SK-N-SH (cell line): ENCODE measurements at regions not wholly inside any gene's neighbourhood (a gene's known extent, or its start where the extent isn't known, plus 50 kb on each side); places are given as distances from the start of the nearest gene placed in this dataset.

Source experiments
- CTCF ChIA-PET: fragments of 300-600, 350-600 bp; formaldehyde crosslinking; extraction: SDS; loops from one replicate; lab custom pipeline; 2021; lab: Yijun Ruan, JAX
- POLR2A ChIA-PET: fragments of 350-600 bp; sonication (Branson Sonifier 250); formaldehyde crosslinking; extraction: SDS; loops from one replicate; lab custom pipeline; 2020; ENCODE audit warnings: antibody characterized with exemption, inconsistent platforms; lab: Yijun Ruan, JAX
- DNase-seq: peaks from one replicate; pipeline ENCODE4 v3.0.0; 2012
- H2AFZ ChIP-seq: fragments of 200-600 bp; sonication (generic); 2 replicates; pipeline ENCODE4 v1.8.1; 2016; ENCODE audit warnings: antibody characterized with exemption, mild to moderate bottlenecking, low read depth
- H3F3A ChIP-seq: fragments of 200-600 bp; sonication (generic); replicated peaks from 2 replicates; pipeline ENCODE3; 2016; ENCODE audit warnings: antibody characterized with exemption, mild to moderate bottlenecking; ENCODE audit not compliant: insufficient read depth
- H3K27ac ChIP-seq, 2 experiments: fragments of 200-500 bp in 1 of 2; fragments of 200-600 bp in 1 of 2; sonication (Bioruptor generic) in 1 of 2; sonication (generic), shearing (Covaris generic) in 1 of 2; 2 replicates each; pipeline versions ENCODE4 v1.5.1 to v1.6.1; 2014 to 2016; ENCODE audit warnings: low read depth in 2 of 2, inconsistent platforms in 1 of 2, low read length in 1 of 2, mild to moderate bottlenecking in 1 of 2, mixed read lengths in 1 of 2
- H3K27me3 ChIP-seq: fragments of 200-600 bp; sonication (generic), shearing (Covaris generic); 2 replicates; pipeline ENCODE4 v1.6.1; 2016; ENCODE audit warnings: mixed run types; ENCODE audit not compliant: insufficient read depth
- H3K36me3 ChIP-seq, 2 experiments: fragments of 200-500 bp in 1 of 2; fragments of 200-600 bp in 1 of 2; sonication (Bioruptor generic) in 1 of 2; sonication (generic) in 1 of 2; replicated peaks in 1 of 2; 2 replicates each; pipeline versions ENCODE3 to v1.5.1; 2014 to 2016; ENCODE audit warnings: low read length in 1 of 2, mild to moderate bottlenecking in 1 of 2; ENCODE audit not compliant: insufficient read depth in 2 of 2, control insufficient read depth in 1 of 2
- H3K4me1 ChIP-seq, 2 experiments: fragments of 200-500 bp in 1 of 2; fragments of 200-600 bp in 1 of 2; sonication (Bioruptor generic) in 1 of 2; sonication (generic), shearing (Covaris generic) in 1 of 2; 2 replicates each; pipeline versions ENCODE4 v1.5.1 to v1.6.1; 2014 to 2016; ENCODE audit warnings: low read depth in 1 of 2, low read length in 1 of 2, mixed run types in 1 of 2; ENCODE audit not compliant: insufficient read depth in 2 of 2, control insufficient read depth in 1 of 2
- H3K4me2 ChIP-seq: fragments of 200-600 bp; sonication (generic), shearing (Covaris generic); 2 replicates; pipeline ENCODE4 v1.6.1; 2017; ENCODE audit warnings: mixed run types
- H3K4me3 ChIP-seq, 2 experiments: fragments of 200-500 bp in 1 of 2; fragments of 200-600 bp in 1 of 2; sonication (Bioruptor generic) in 1 of 2; sonication (generic), shearing (Covaris generic) in 1 of 2; 2 replicates each; pipeline versions ENCODE4 v1.5.1 to v1.8.1; 2014 to 2016; ENCODE audit warnings: low read depth in 2 of 2, inconsistent platforms in 1 of 2, low read length in 1 of 2, mild to moderate bottlenecking in 1 of 2, mixed read lengths in 1 of 2, moderate library complexity in 1 of 2
- H3K79me2 ChIP-seq: fragments of 200-600 bp; sonication (generic); 2 replicates; pipeline ENCODE4 v1.8.1; 2017; ENCODE audit warnings: mild to moderate bottlenecking; ENCODE audit not compliant: insufficient read depth
- H3K9ac ChIP-seq: fragments of 200-600 bp; sonication (generic); 2 replicates; pipeline ENCODE4 v1.6.1; 2017; ENCODE audit warnings: mixed run types
- H3K9me2 ChIP-seq: fragments of 200-600 bp; sonication (generic); 2 replicates; pipeline ENCODE4 v1.6.1; 2017; ENCODE audit warnings: mixed run types
- H3K9me3 ChIP-seq: fragments of 200-600 bp; sonication (generic); 2 replicates; pipeline ENCODE4 v1.6.1; 2017; ENCODE audit warnings: mixed run types, mild to moderate bottlenecking, moderate library complexity
- H4K20me1 ChIP-seq: fragments of 200-600 bp; sonication (generic); 2 replicates; pipeline ENCODE4 v1.6.1; 2017; ENCODE audit warnings: mild to moderate bottlenecking, mixed run types; ENCODE audit not compliant: insufficient read depth
- CHD2 ChIP-seq: fragments of 150-350 bp; IDR thresholded peaks from 2 replicates; pipeline ENCODE4 v1.6.1; 2018; ENCODE audit warnings: low read length; ENCODE audit not compliant: partially characterized antibody
- ELF1 ChIP-seq: IDR thresholded peaks from 2 replicates; pipeline ENCODE4 v1.4.0; 2012
- EZH2phosphoT487 ChIP-seq: fragments of 200-600 bp; sonication (generic); IDR thresholded peaks from 2 replicates; pipeline ENCODE4 v1.6.1; 2017; ENCODE audit warnings: low read depth, mixed run types, mild to moderate bottlenecking, antibody characterized with exemption, moderate library complexity, borderline replicate concordance
- FOSL2 ChIP-seq: IDR thresholded peaks from 2 replicates; pipeline ENCODE4 v1.4.0; 2012; ENCODE audit warnings: low read depth, mild to moderate bottlenecking, moderate library complexity, borderline replicate concordance
- FOXJ3 ChIP-seq: sonication (generic); formaldehyde crosslinking; IDR thresholded peaks from 2 replicates; pipeline ENCODE4 v1.5.1; 2020; ENCODE audit warnings: mild to moderate bottlenecking, missing genetic modification reagents
- GABPA ChIP-seq: IDR thresholded peaks from 2 replicates; pipeline ENCODE4 v1.4.0; 2012; ENCODE audit warnings: low read depth, mild to moderate bottlenecking
- GATA2 ChIP-seq: sonication (generic); formaldehyde crosslinking; IDR thresholded peaks from 2 replicates; pipeline ENCODE4 v1.5.0; 2020; ENCODE audit warnings: mild to moderate bottlenecking, missing genetic modification reagents
- JUND ChIP-seq: IDR thresholded peaks from 2 replicates; pipeline ENCODE4 v1.4.0; 2012
- MAX ChIP-seq: IDR thresholded peaks from 2 replicates; pipeline ENCODE4 v1.4.0; 2012; ENCODE audit warnings: low read depth
- MEF2A ChIP-seq: IDR thresholded peaks from 2 replicates; pipeline ENCODE4 v1.4.0; 2012; ENCODE audit warnings: low read depth, borderline replicate concordance
- NRF1 ChIP-seq: IDR thresholded peaks from 2 replicates; pipeline ENCODE4 v1.6.1; 2012; ENCODE audit warnings: low read depth, mild to moderate bottlenecking, low read length
- POLR2AphosphoS5 ChIP-seq: IDR thresholded peaks from 2 replicates; pipeline ENCODE4 v1.6.1; 2012; ENCODE audit warnings: low read depth, low read length
- RCOR1 ChIP-seq: fragments of 150-350 bp; IDR thresholded peaks from 2 replicates; pipeline ENCODE4 v1.6.1; 2017; ENCODE audit warnings: antibody characterized with exemption, low read length
- RXRA ChIP-seq: IDR thresholded peaks from 2 replicates; pipeline ENCODE4 v1.4.0; 2012; ENCODE audit warnings: low read depth, mild to moderate bottlenecking, borderline replicate concordance
- SIN3A ChIP-seq: IDR thresholded peaks from 2 replicates; pipeline ENCODE4 v1.6.1; 2012; ENCODE audit warnings: low read depth, mild to moderate bottlenecking, low read length, moderate library complexity, borderline replicate concordance
- TCF12 ChIP-seq: IDR thresholded peaks from 2 replicates; pipeline ENCODE4 v1.4.0; 2012
- USF1 ChIP-seq: IDR thresholded peaks from 2 replicates; pipeline ENCODE4 v1.4.0; 2012; ENCODE audit warnings: low read depth, borderline replicate concordance
- YY1 ChIP-seq: IDR thresholded peaks from 2 replicates; pipeline ENCODE4 v1.4.0; 2012; ENCODE audit warnings: low read depth, mild to moderate bottlenecking
- WGBS: methylation state at CpG from one replicate; pipeline ENCODE4 v1.1.6; 2017; ENCODE audit warnings: low lambda C conversion rate; 5-methylcytosine and 5-hydroxymethylcytosine counted together
- TF ChIP-seq, protein P1 (sequence below): fragments of 150-350 bp; IDR thresholded peaks from 2 replicates; pipeline ENCODE4 v1.6.1; 2017; ENCODE audit warnings: antibody characterized with exemption, low read length, low read depth, borderline replicate concordance

- peak; percentile 22 for TF ChIP-seq CHD2
- no peak for TF ChIP-seq GABPA
- no peak for TF ChIP-seq RXRA
- no peak for TF ChIP-seq FOXJ3 (CRISPR knock-in tag)
- no peak for TF ChIP-seq MAX
- no peak for TF ChIP-seq ELF1
- no peak for TF ChIP-seq NRF1
- TF ChIP-seq FOSL2: no peak
- no peak for TF ChIP-seq MEF2A
- TF ChIP-seq, protein P1, sequence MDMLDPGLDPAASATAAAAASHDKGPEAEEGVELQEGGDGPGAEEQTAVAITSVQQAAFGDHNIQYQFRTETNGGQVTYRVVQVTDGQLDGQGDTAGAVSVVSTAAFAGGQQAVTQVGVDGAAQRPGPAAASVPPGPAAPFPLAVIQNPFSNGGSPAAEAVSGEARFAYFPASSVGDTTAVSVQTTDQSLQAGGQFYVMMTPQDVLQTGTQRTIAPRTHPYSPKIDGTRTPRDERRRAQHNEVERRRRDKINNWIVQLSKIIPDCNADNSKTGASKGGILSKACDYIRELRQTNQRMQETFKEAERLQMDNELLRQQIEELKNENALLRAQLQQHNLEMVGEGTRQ: no peak
- TF ChIP-seq EZH2phosphoT487: no peak
- TF ChIP-seq POLR2AphosphoS5: peak; percentile 45; the same call in 1 of the 2 replicates
- peak; percentile 77 for TF ChIP-seq RCOR1
- TF ChIP-seq TCF12: peak; percentile 94
- no peak for TF ChIP-seq GATA2
- no peak for TF ChIP-seq YY1
- TF ChIP-seq JUND: peak; percentile 39; the same call in 1 of the 2 replicates
- TF ChIP-seq USF1: no peak
Observed at GRCh38 chr14:27410981-27411380, 813.1 kb upstream of the NOVA1 start (continued).

- H3F3A ChIP-seq: peaks cover 8% of the 10 kb centered on the region
- H3K79me2 ChIP-seq: no peaks in the 10 kb centered on the region
- peak overlapping the region in 1 of 2 experiments; percentile 60; a peak in 2 of 4 replicates for H3K27ac ChIP-seq
- no peaks in the 10 kb centered on the region for H3K27me3 ChIP-seq
- H3K9ac ChIP-seq: peak overlapping the region; percentile 49; the same call in 1 of the 2 replicates
- no peaks in the 10 kb centered on the region for H3K36me3 ChIP-seq
- ChIA-PET POLR2A (no interaction called here), CTCF (interaction anchor here (0.6 kb wide), 1 partner anchor 261 kb away, joined by 3 read pairs; no protein-coding TSS in a partner anchor)
- H3K4me1 ChIP-seq: 0 out of 4 replicates have a peak, but pooled peaks cover 0 to 5% of the 10 kb centered on the region in 2 experiments
- H3K9me3 ChIP-seq: no peaks in the 10 kb centered on the region; the same call in 1 of the 2 replicates
- TF ChIP-seq SIN3A: no peak
- peak; percentile 18; the same call in 1 of the 2 replicates for TF ChIP-seq FOSL2
- TF ChIP-seq JUND: 0 out of 2 replicates have a peak, but pooled peaks have one; percentile 8
- peak overlapping the region; percentile 57 for H2AFZ ChIP-seq
- 26% methylated on average over 4 of the region's 4 CpGs for WGBS
- no peaks in the 10 kb centered on the region for H3K9me2 ChIP-seq
- no peak for DNase-seq
- H3K4me2 ChIP-seq: peak overlapping the region; percentile 34
- H4K20me1 ChIP-seq: no peaks in the 10 kb centered on the region
- H3K4me3 ChIP-seq: no peak overlapping the region; a peak in 1 of 4 replicates
Observed at GRCh38 chr14:27427796-27428195, 830.0 kb upstream of the NOVA1 start.
